Thyroid gland (tissue), 4 donors: ENCODE measurements at regions not wholly inside any gene's neighbourhood (a gene's known extent, or its start where the extent isn't known, plus 50 kb on each side); places are given as distances from the start of the nearest gene placed in this dataset.
A peak's percentile ranks its signal among the peaks of the same experiment; 100 is the strongest.

ENCODE experiments used
- DNase-seq, 2 donors: peaks; one replicate each; pipeline ENCODE4 v3.0.0-alpha.2; 2019
- H3K27ac ChIP-seq, 3 donors: fragments of 200-600 bp; sonication (generic); 1 replicate in 2 of 3; 2 replicates in 1 of 3; pipeline ENCODE4 v1.5.1; 2016 to 2019; ENCODE audit warnings: mild to moderate bottlenecking in 1 of 3, moderate library complexity in 1 of 3
- H3K27me3 ChIP-seq: fragments of 200-600 bp; sonication (generic); one replicate; pipeline ENCODE4 v1.5.1; 2019
- H3K36me3 ChIP-seq, 2 donors: fragments of 200-600 bp; sonication (generic); one replicate each; pipeline ENCODE4 v1.5.1; 2016 to 2019
- H3K4me1 ChIP-seq, 2 donors: fragments of 200-600 bp; sonication (generic); one replicate each; pipeline ENCODE4 v1.5.1; 2017 to 2019
- H3K4me3 ChIP-seq, 3 donors: fragments of 200-600 bp; sonication (generic); replicated peaks in 1 of 3; 1 replicate in 2 of 3; 2 replicates in 1 of 3; pipeline ENCODE4 v1.5.1; 2016; ENCODE audit warnings: mild to moderate bottlenecking in 1 of 3
- H3K9me3 ChIP-seq: fragments of 200-600 bp; sonication (generic); one replicate; pipeline ENCODE4 v1.5.1; 2017
- POLR2A ChIP-seq, 2 donors: fragments of 450-650 bp; IDR thresholded peaks; one replicate each; pipeline ENCODE4 v1.6.1; 2017; ENCODE audit warnings: antibody characterized with exemption in 2 of 2, mild to moderate bottlenecking in 2 of 2, moderate library complexity in 1 of 2
- WGBS, 2 donors: methylation state at CpG; one replicate each; pipeline ENCODE4 v1.1.5; 2017; 5-methylcytosine and 5-hydroxymethylcytosine counted together
- intact Hi-C: fragments of 100-400 bp; cut with DNase I; formaldehyde crosslinking; loops from one replicate; pipeline ENCODE4 v1.15.1; 2023
- TF ChIP-seq, protein P1 (sequence below), 6 experiments: fragments of 200-600 bp in 3 of 6; fragments of 450-650 bp in 3 of 6; sonication (generic) in 3 of 6; IDR thresholded peaks; one replicate each; pipeline ENCODE4 v1.5.1; 2016 to 2019; ENCODE audit warnings: antibody characterized with exemption in 6 of 6, mild to moderate bottlenecking in 2 of 6, inconsistent platforms in 1 of 6, moderate library complexity in 1 of 6

DNA sequence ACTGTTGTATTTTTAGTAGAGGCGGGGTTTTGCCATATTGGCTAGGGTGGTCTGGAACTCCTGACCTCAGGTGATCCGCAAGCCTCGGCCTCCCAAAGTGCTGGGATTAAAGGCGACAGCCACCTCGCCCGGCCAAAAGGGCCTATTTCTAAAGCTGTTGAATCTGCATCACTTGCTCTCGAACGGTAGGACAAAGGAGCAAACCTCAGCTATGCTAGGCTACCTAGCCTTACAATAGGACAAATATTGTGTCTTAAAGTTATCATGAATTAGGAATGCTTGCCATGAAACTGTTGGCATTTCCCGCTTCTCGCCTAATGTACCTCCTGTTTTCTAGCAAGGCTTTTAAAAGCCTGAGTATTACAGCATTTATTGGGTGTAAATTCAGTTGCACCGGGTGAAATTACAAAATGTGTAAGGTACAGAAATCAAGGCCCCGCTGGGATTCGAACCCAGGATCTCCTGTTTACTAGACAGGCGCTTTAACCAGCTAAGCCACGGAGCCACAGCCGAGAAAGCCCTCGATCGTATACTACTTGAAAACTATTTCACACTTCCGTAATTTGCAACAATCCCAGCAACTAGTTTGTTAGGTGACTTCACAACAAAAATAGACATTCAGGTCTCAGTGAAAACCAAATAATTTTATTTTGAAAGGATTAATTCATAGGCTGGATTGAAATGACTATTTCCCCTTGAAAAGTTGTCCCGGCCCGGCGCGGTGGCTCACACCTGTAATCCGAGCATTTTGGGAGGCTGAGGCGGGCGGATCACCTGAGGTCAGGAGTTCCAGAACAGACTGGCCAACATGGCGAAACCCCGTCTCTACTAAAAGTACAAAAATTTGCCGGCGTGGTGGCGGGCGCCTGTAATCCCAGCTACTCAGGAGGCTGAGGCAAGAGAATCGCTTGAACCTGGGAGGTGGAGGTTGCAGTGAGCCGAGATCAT is 211.6 kb upstream of the ZNF184 start:
- peak; percentile 23 to 36 for DNase-seq
- TF ChIP-seq, protein P1, sequence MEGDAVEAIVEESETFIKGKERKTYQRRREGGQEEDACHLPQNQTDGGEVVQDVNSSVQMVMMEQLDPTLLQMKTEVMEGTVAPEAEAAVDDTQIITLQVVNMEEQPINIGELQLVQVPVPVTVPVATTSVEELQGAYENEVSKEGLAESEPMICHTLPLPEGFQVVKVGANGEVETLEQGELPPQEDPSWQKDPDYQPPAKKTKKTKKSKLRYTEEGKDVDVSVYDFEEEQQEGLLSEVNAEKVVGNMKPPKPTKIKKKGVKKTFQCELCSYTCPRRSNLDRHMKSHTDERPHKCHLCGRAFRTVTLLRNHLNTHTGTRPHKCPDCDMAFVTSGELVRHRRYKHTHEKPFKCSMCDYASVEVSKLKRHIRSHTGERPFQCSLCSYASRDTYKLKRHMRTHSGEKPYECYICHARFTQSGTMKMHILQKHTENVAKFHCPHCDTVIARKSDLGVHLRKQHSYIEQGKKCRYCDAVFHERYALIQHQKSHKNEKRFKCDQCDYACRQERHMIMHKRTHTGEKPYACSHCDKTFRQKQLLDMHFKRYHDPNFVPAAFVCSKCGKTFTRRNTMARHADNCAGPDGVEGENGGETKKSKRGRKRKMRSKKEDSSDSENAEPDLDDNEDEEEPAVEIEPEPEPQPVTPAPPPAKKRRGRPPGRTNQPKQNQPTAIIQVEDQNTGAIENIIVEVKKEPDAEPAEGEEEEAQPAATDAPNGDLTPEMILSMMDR (IDR thresholded peaks at IDR 0.05) = no peak
- no peak for TF ChIP-seq POLR2A (IDR thresholded peaks at IDR 0.05)
- H3K27ac ChIP-seq = no peak overlapping the region
- H3K36me3 ChIP-seq = no peaks in the 10 kb centered on the region
- H3K27me3 ChIP-seq = peaks cover 28% of the 10 kb centered on the region
- 44 to 52% methylated on average over 31 to 34 of the region's 34 CpGs for WGBS, 2 donors
- H3K4me1 ChIP-seq = no peaks in the 10 kb centered on the region
- H3K4me3 ChIP-seq = no peak overlapping the region
- H3K9me3 ChIP-seq = no peaks in the 10 kb centered on the region
- intact Hi-C loops = no loop called here

DNA sequence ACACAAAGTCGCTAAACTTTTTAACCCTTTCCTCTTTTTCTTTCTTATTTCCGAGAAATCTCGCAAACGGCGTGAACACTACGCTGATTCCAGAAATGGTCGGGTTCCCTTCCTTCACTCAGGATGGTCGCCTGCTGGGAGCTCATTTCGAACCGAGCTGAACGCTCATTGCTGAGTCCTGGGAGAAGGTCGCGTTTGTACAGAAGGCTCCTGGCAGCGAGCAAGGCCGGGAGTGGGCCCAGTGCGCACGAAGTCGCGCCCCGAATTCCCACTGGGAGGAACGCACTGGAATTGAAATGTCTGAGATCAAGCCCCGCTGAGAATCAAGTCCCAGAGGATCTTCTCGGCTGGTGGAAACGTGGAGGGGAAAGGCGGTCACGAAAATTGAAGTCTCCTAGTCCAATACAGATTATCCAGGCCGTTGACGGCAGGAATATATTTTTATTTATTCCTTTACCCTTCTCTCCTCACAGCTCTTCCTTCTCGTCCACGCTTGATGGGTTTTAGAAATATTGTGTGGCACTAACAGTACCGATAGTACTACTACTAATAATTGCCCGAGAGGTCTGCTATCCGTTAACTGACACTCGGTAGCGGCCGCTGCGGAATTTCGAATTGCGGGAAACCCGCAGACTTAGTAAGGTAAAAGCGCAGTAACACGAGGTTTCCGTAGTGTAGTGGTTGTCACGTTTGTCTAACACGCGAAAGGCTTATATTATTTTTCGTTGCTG is 207.2 kb upstream of the ZNF184 start:
- H3K27ac ChIP-seq = no peak overlapping the region
- H3K4me1 ChIP-seq = no peaks in the 10 kb centered on the region
- TF ChIP-seq, protein P1 (IDR thresholded peaks at IDR 0.05) = no peak
- no peak for TF ChIP-seq POLR2A (IDR thresholded peaks at IDR 0.05)
- WGBS, 2 donors = 11 to 21% methylated on average over 47 of the region's 47 CpGs
- no peak for DNase-seq
- intact Hi-C loops = no loop called here
- no peaks in the 10 kb centered on the region for H3K36me3 ChIP-seq
- H3K27me3 ChIP-seq = peaks cover 35% of the 10 kb centered on the region
- H3K4me3 ChIP-seq = no peak overlapping the region
- no peaks in the 10 kb centered on the region for H3K9me3 ChIP-seq

DNA sequence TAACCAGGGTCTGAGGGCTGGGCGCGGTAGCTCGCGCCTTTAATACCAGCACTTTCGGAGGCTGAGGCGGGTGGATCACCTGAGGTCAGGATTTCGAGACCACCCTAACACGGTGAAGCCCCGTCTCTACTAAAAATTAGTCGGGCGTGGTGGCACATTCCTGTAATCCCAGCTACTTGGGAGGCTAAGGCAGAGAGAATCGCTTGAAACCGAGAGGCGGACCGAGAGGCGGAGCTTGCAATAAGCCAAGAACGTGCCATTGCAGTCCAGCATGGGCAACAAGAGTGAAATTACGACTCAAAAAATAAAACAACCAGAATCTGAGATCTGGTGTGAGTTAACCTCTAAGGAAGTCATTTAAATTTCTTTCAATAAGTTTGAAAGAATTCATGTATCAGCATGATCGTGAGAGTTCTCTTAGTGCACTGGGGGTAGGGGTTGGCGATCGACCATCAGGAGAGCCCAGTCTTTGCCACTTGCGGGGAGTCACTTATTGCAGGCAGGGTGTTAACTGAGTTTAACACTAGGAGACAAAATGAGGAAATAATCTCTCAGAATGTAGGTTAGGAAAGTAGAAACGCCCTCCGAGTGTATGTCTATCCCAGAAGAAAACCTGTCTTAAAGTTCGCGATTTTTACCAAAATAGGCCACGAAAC is 206.5 kb upstream of the ZNF184 start:
- WGBS, 2 donors = 12 to 13% methylated on average over 27 of the region's 27 CpGs
- no peak overlapping the region for H3K4me3 ChIP-seq
- intact Hi-C loops = no loop called here
- no peaks in the 10 kb centered on the region for H3K9me3 ChIP-seq
- TF ChIP-seq, protein P1 (IDR thresholded peaks at IDR 0.05) = no peak
- no peak for TF ChIP-seq POLR2A (IDR thresholded peaks at IDR 0.05)
- no peaks in the 10 kb centered on the region for H3K4me1 ChIP-seq
- no peak overlapping the region for H3K27ac ChIP-seq
- no peaks in the 10 kb centered on the region for H3K36me3 ChIP-seq
- DNase-seq = no peak
- H3K27me3 ChIP-seq = peaks cover 35% of the 10 kb centered on the region

DNA sequence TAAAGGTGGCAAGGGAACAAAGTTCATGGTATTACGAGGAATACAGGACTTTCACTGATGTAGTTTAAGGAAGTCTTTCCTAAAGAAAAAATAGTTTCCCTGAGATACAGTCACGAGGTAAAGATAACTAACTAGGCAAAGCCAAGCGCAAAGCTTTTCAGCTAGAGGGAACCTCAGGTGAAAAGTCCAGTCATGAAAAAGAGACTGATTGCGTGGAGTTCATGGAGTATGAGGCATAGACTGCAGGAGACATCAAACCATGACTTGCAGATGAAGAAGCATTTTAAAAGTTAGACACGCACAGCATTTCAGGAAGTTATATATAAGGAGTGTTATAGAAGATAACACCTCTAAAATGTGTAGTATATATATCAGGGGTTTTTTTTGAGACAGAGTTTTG is 205.6 kb upstream of the ZNF184 start:
- Histone ChIP-seq H3K36me3 (no peaks in the 10 kb centered on the region), H3K4me1 (no peaks in the 10 kb centered on the region), H3K4me3 (no peak overlapping the region), H3K9me3 (no peaks in the 10 kb centered on the region), H3K27me3 (peaks cover 36% of the 10 kb centered on the region), H3K27ac (no peak overlapping the region)
- WGBS, 2 donors = 60 to 69% methylated on average over 5 of the region's 5 CpGs
- intact Hi-C loops = no loop called here
- no peak for DNase-seq
- TF ChIP-seq, protein P1 (IDR thresholded peaks at IDR 0.05) = no peak
- TF ChIP-seq POLR2A (IDR thresholded peaks at IDR 0.05) = no peak
